ENCODE measurements at regions not wholly inside any gene's neighbourhood (a gene's known extent, or its start where the extent isn't known, plus 50 kb on each side); places are given as distances from the start of the nearest gene placed in this dataset.

GRCh38 chr4:54607067-54607466 lies 50.7 kb upstream of the KIT start:
- H3K9me2 ChIP-seq (replicated peaks; ENCODE audit: insufficient read depth, low read length), result no peaks in the 10 kb centered on the region
- no peak overlapping the region for H3K4me3 ChIP-seq (ENCODE audit: low read length)
- no peak overlapping the region for H3K4me2 ChIP-seq (ENCODE audit: low read depth, low read length, poor library complexity, severe bottlenecking)
- H3K36me3 ChIP-seq (ENCODE audit: insufficient read depth, low read length), result no peaks in the 10 kb centered on the region
- DNase-seq, result no peak
- H3K27me3 ChIP-seq (ENCODE audit: low read length), result no peaks in the 10 kb centered on the region
- no peaks in the 10 kb centered on the region for H3K4me1 ChIP-seq (ENCODE audit: low read length)
- H3K9ac ChIP-seq (ENCODE audit: low read length), result no peak overlapping the region
- H3K27ac ChIP-seq (ENCODE audit: low read length), result no peak overlapping the region
- no peaks in the 10 kb centered on the region for H3K79me2 ChIP-seq (ENCODE audit: low read length)
- H4K20me1 ChIP-seq (ENCODE audit: insufficient read depth, low read depth, low read length), result no peaks in the 10 kb centered on the region
- H3K9me3 ChIP-seq (ENCODE audit: low read length), result no peaks in the 10 kb centered on the region
- no peak overlapping the region for H2AFZ ChIP-seq (ENCODE audit: low read length)

GRCh38 chr4:54607521-54607920 lies 50.2 kb upstream of the KIT start:
- no peak overlapping the region for H3K9ac ChIP-seq (ENCODE audit: low read length)
- no peaks in the 10 kb centered on the region for H4K20me1 ChIP-seq (ENCODE audit: insufficient read depth, low read depth, low read length)
- H3K27me3 ChIP-seq (ENCODE audit: low read length), result no peaks in the 10 kb centered on the region
- no peaks in the 10 kb centered on the region for H3K9me3 ChIP-seq (ENCODE audit: low read length)
- no peaks in the 10 kb centered on the region for H3K4me1 ChIP-seq (ENCODE audit: low read length)
- no peaks in the 10 kb centered on the region for H3K36me3 ChIP-seq (ENCODE audit: insufficient read depth, low read length)
- DNase-seq, result no peak
- H3K27ac ChIP-seq (ENCODE audit: low read length), result no peak overlapping the region
- no peak overlapping the region for H3K4me3 ChIP-seq (ENCODE audit: low read length)
- H3K4me2 ChIP-seq (ENCODE audit: low read depth, low read length, poor library complexity, severe bottlenecking), result no peak overlapping the region
- no peaks in the 10 kb centered on the region for H3K9me2 ChIP-seq (replicated peaks; ENCODE audit: insufficient read depth, low read length)
- H3K79me2 ChIP-seq (ENCODE audit: low read length), result no peaks in the 10 kb centered on the region
- no peak overlapping the region for H2AFZ ChIP-seq (ENCODE audit: low read length)

Measured in Karpas-422 (cell line).